Uterus (tissue), 3 donors: ENCODE measurements at regions not wholly inside any gene's neighbourhood (a gene's known extent, or its start where the extent isn't known, plus 50 kb on each side); places are given as distances from the start of the nearest gene placed in this dataset.

Experiments
- DNase-seq, 2 donors: peaks; one replicate each; pipeline ENCODE4 v3.0.0-alpha.2; 2019 to 2020
- H3K27ac ChIP-seq, 2 donors: fragments of 200-600 bp; sonication (generic); 1 replicate in 1 of 2; 2 replicates in 1 of 2; pipeline ENCODE4 v1.5.1; 2016 to 2018
- H3K27me3 ChIP-seq, 2 donors: fragments of 200-600 bp; sonication (generic); one replicate each; pipeline ENCODE4 v1.5.1; 2018 to 2019; ENCODE audit warnings: control low read depth in 1 of 2
- H3K36me3 ChIP-seq, 2 donors: fragments of 200-600 bp; sonication (generic); one replicate each; pipeline ENCODE4 v1.5.1; 2019; ENCODE audit warnings: control low read depth in 1 of 2
- H3K4me1 ChIP-seq, 2 donors: fragments of 200-600 bp; sonication (generic); one replicate each; pipeline ENCODE4 v1.5.1; 2018 to 2019; ENCODE audit warnings: control low read depth in 1 of 2
- H3K4me3 ChIP-seq, 2 donors: fragments of 200-600 bp; sonication (generic); 1 replicate in 1 of 2; 2 replicates in 1 of 2; pipeline ENCODE4 v1.5.1; 2018 to 2019; ENCODE audit warnings: mild to moderate bottlenecking in 1 of 2
- H3K9me3 ChIP-seq, 2 donors: fragments of 200-600 bp; sonication (generic); one replicate each; pipeline ENCODE4 v1.5.1; 2019; ENCODE audit warnings: control low read depth in 1 of 2
- CTCF ChIP-seq, 4 experiments: fragments of 200-600 bp in 2 of 4; fragments of 450-650 bp in 2 of 4; sonication (generic) in 2 of 4; IDR thresholded peaks; one replicate each; pipeline ENCODE4 v1.5.1; 2016 to 2019; ENCODE audit warnings: antibody characterized with exemption in 4 of 4, mild to moderate bottlenecking in 2 of 4, moderate library complexity in 1 of 4
- POLR2A ChIP-seq, 2 donors: fragments of 450-650 bp; IDR thresholded peaks; one replicate each; pipeline ENCODE4 v1.6.1; 2016; ENCODE audit warnings: antibody characterized with exemption in 2 of 2, mild to moderate bottlenecking in 1 of 2, moderate library complexity in 1 of 2
- intact Hi-C: fragments of 100-400 bp; cut with DNase I; formaldehyde crosslinking; loops from one replicate; pipeline ENCODE4 v1.15.1; 2023; ENCODE audit warnings: low total_unique reads
- donor health status: DM: yes; HTN: yes; CAD: no.

- TF ChIP-seq CTCF (IDR thresholded peaks at IDR 0.05) (no peak), POLR2A (IDR thresholded peaks at IDR 0.05) (no peak)
- H3K4me3 ChIP-seq: no peak overlapping the region
- intact Hi-C loops: no loop called here
- H3K27me3 ChIP-seq: no peaks in the 10 kb centered on the region
- H3K9me3 ChIP-seq: no peaks in the 10 kb centered on the region
- H3K27ac ChIP-seq: peak overlapping the region; percentile 30 to 49
- no peaks in the 10 kb centered on the region for H3K36me3 ChIP-seq
- no peaks in the 10 kb centered on the region for H3K4me1 ChIP-seq
- no peak for DNase-seq
Measured at GRCh38 chr15:62644889-62645742, 397.4 kb upstream of the TPM1 start.

GRCh38 chr15:62647202-62647842 lies 395.2 kb upstream of the TPM1 start:
- no peak for DNase-seq
- no peaks in the 10 kb centered on the region for H3K27me3 ChIP-seq
- no peak overlapping the region for H3K27ac ChIP-seq
- TF ChIP-seq CTCF (IDR thresholded peaks at IDR 0.05) (no peak), POLR2A (IDR thresholded peaks at IDR 0.05) (no peak)
- no peak overlapping the region for H3K4me3 ChIP-seq
- H3K36me3 ChIP-seq: no peaks in the 10 kb centered on the region
- H3K4me1 ChIP-seq: no peaks in the 10 kb centered on the region
- H3K9me3 ChIP-seq: no peaks in the 10 kb centered on the region
- intact Hi-C loops: no loop called here

GRCh38 chr15:62647843-62648505 lies 394.6 kb upstream of the TPM1 start:
- TF ChIP-seq CTCF (IDR thresholded peaks at IDR 0.05) (no peak), POLR2A (IDR thresholded peaks at IDR 0.05) (no peak)
- Histone ChIP-seq H3K4me1 (no peaks in the 10 kb centered on the region), H3K36me3 (no peaks in the 10 kb centered on the region), H3K4me3 (no peak overlapping the region), H3K9me3 (no peaks in the 10 kb centered on the region), H3K27ac (no peak overlapping the region), H3K27me3 (no peaks in the 10 kb centered on the region)
- intact Hi-C loops: no loop called here
- no peak for DNase-seq

- Histone ChIP-seq H3K4me1 (no peaks in the 10 kb centered on the region), H3K9me3 (no peaks in the 10 kb centered on the region), H3K27ac (no peak overlapping the region), H3K27me3 (no peaks in the 10 kb centered on the region), H3K4me3 (no peak overlapping the region), H3K36me3 (no peaks in the 10 kb centered on the region)
- no peak for DNase-seq
- TF ChIP-seq CTCF (IDR thresholded peaks at IDR 0.05) (peak in 3 of 4 experiments; percentile 11 to 24 (median 17)), POLR2A (IDR thresholded peaks at IDR 0.05) (no peak)
- intact Hi-C loops: no loop called here
Measured at GRCh38 chr15:62648954-62649353, 393.6 kb upstream of the TPM1 start.
